ENCODE measurements at regions not wholly inside any gene's neighbourhood (a gene's known extent, or its start where the extent isn't known, plus 50 kb on each side); places are given as distances from the start of the nearest gene placed in this dataset.

- TF ChIP-seq CTCF (IDR thresholded peaks at IDR 0.05) (no peak), POLR2AphosphoS5 (IDR thresholded peaks at IDR 0.05) (no peak)
These were observed 485.8 kb downstream of the IRX1 start for GRCh38 chr5:4081466-4081865.
